CD14-positive monocyte (primary cell): ENCODE measurements at regions not wholly inside any gene's neighbourhood (a gene's known extent, or its start where the extent isn't known, plus 50 kb on each side); places are given as distances from the start of the nearest gene placed in this dataset.

Experiments used
- DNase-seq, 3 donors: peaks; one replicate each; pipeline ENCODE4 v3.0.0-alpha.2; 2011 to 2022
- H2AFZ ChIP-seq: 2 replicates; pipeline ENCODE4 v1.6.0; 2012; ENCODE audit warnings: mild to moderate bottlenecking, low read depth, low read length, inconsistent platforms; ENCODE audit not compliant: insufficient read depth, poor library complexity, severe bottlenecking
- H3K27ac ChIP-seq, 2 donors: 1 replicate in 1 of 2; 2 replicates in 1 of 2; pipeline ENCODE4 v1.5.1; 2012 to 2013; ENCODE audit warnings: low read length in 2 of 2, control low read depth in 1 of 2, inconsistent platforms in 1 of 2, low read depth in 1 of 2, mild to moderate bottlenecking in 1 of 2
- H3K27me3 ChIP-seq, 2 donors: one replicate each; pipeline versions ENCODE4 v1.6.0 to v1.6.1; 2011 to 2013; ENCODE audit warnings: low read length in 2 of 2; ENCODE audit not compliant: control insufficient read depth in 2 of 2, insufficient read depth in 2 of 2
- H3K36me3 ChIP-seq, 2 donors: replicated peaks in 1 of 2; 1 replicate in 1 of 2; 2 replicates in 1 of 2; pipeline versions ENCODE4 v1.5.1 to v1.6.1; 2012 to 2013; ENCODE audit warnings: low read length in 2 of 2, control low read depth in 1 of 2, inconsistent platforms in 1 of 2, mild to moderate bottlenecking in 1 of 2; ENCODE audit not compliant: insufficient read depth in 2 of 2, control insufficient read depth in 1 of 2
- H3K4me1 ChIP-seq, 2 donors: 1 replicate in 1 of 2; 2 replicates in 1 of 2; pipeline versions ENCODE4 v1.5.1 to v1.6.1; 2012 to 2013; ENCODE audit warnings: low read length in 2 of 2, control low read depth in 1 of 2, inconsistent platforms in 1 of 2, mild to moderate bottlenecking in 1 of 2, moderate library complexity in 1 of 2; ENCODE audit not compliant: insufficient read depth in 2 of 2, control insufficient read depth in 1 of 2
- H3K4me2 ChIP-seq: replicated peaks from 2 replicates; pipeline ENCODE3; 2012; ENCODE audit warnings: low read length, moderate library complexity, mild to moderate bottlenecking; ENCODE audit not compliant: poor library complexity, severe bottlenecking; ENCODE audit errors: extremely low read depth
- H3K4me3 ChIP-seq, 3 experiments: fragments of 200-600 bp in 1 of 3; sonication (generic) in 1 of 3; replicated peaks in 1 of 3; 1 replicate in 2 of 3; 2 replicates in 1 of 3; pipeline ENCODE4 v1.5.1; 2011 to 2013; ENCODE audit warnings: low read length in 3 of 3, mild to moderate bottlenecking in 3 of 3, control low read depth in 2 of 3, low read depth in 2 of 3, inconsistent platforms in 1 of 3, moderate library complexity in 1 of 3
- H3K79me2 ChIP-seq: 2 replicates; pipeline ENCODE4 v1.6.0; 2012; ENCODE audit warnings: mild to moderate bottlenecking, control low read depth, inconsistent platforms, low read length, moderate library complexity; ENCODE audit not compliant: insufficient read depth
- H3K9ac ChIP-seq: 2 replicates; pipeline ENCODE4 v1.6.0; 2017; ENCODE audit warnings: low read length, mild to moderate bottlenecking; ENCODE audit not compliant: insufficient read depth, poor library complexity, severe bottlenecking
- H3K9me3 ChIP-seq, 2 donors: replicated peaks in 1 of 2; 1 replicate in 1 of 2; 2 replicates in 1 of 2; pipeline versions ENCODE4 v1.5.1 to v1.6.1; 2012 to 2013; ENCODE audit warnings: low read length in 2 of 2, control low read depth in 1 of 2; ENCODE audit not compliant: control insufficient read depth in 1 of 2, insufficient read depth in 1 of 2
- H4K20me1 ChIP-seq: 2 replicates; pipeline ENCODE4 v1.6.0; 2012; ENCODE audit warnings: mild to moderate bottlenecking, low read length, control low read depth, moderate library complexity; ENCODE audit not compliant: insufficient read depth
- H3K27ac Mint-ChIP-seq, 7 donors: one replicate each; pipeline ENCODE4 v1.8.0; 2020; ENCODE audit warnings: mild to moderate bottlenecking in 7 of 7, mixed read lengths in 7 of 7, moderate library complexity in 6 of 7, inconsistent platforms in 2 of 7
- H3K27me3 Mint-ChIP-seq, 3 donors: one replicate each; pipeline ENCODE4 v1.8.0; 2021 to 2022; ENCODE audit warnings: low read depth in 3 of 3, mild to moderate bottlenecking in 3 of 3, mixed read lengths in 3 of 3, moderate library complexity in 3 of 3, inconsistent platforms in 1 of 3
- H3K36me3 Mint-ChIP-seq, 2 donors: one replicate each; pipeline ENCODE4 v1.8.0; 2020; ENCODE audit warnings: mixed read lengths in 2 of 2, inconsistent platforms in 1 of 2, mild to moderate bottlenecking in 1 of 2
- H3K4me1 Mint-ChIP-seq: one replicate; pipeline ENCODE4 v1.8.0; 2020; ENCODE audit warnings: mild to moderate bottlenecking, mixed read lengths
- H3K4me3 Mint-ChIP-seq, 2 donors: one replicate each; pipeline ENCODE4 v1.8.0; 2020; ENCODE audit warnings: mild to moderate bottlenecking in 2 of 2, mixed read lengths in 2 of 2, moderate library complexity in 1 of 2
- H3K9me3 Mint-ChIP-seq, 7 donors: one replicate each; pipeline ENCODE4 v1.8.0; 2020 to 2022; ENCODE audit warnings: mixed read lengths in 7 of 7, mild to moderate bottlenecking in 6 of 7, moderate library complexity in 6 of 7, inconsistent platforms in 2 of 7
- CTCF ChIP-seq: fragments of 200-600 bp; IDR thresholded peaks from one replicate; pipeline ENCODE4 v1.8.0; 2022; ENCODE audit warnings: antibody characterized with exemption, mild to moderate bottlenecking
- WGBS: methylation state at CpG from one replicate; pipeline ENCODE4 v1.1.5; 2013; ENCODE audit warnings: missing lambda C conversion rate; ENCODE audit not compliant: insufficient coverage; 5-methylcytosine and 5-hydroxymethylcytosine counted together
- intact Hi-C, 2 donors: fragments of 100-400 bp; cut with micrococcal nuclease; formaldehyde crosslinking; loops; one replicate each; pipeline versions ENCODE4 v1.15.0 to v1.15.1; 2023

DNA sequence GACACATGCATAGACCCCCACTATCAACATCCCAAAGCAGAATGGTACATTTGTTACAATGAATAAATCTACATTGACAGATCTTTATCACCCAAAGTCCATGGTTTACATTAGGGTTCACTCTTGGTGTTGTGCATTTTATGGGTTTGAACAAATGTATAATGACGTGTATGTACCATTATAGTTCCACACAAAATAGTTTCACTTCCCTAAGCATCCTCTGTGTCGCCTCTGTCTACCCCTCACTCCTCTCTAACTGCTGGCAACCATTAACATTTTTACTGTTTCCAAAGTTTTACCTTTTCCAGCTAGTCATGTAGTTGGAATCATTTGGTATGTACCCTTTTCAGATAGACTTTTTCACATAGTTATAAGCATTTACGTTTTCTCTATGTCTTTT lies 69.5 kb upstream of the LMO3 start:
- H2AFZ ChIP-seq: no peak overlapping the region
- no peak overlapping the region for H3K4me3 Mint-ChIP-seq
- no peaks in the 10 kb centered on the region for H3K4me1 ChIP-seq
- no peaks in the 10 kb centered on the region for H4K20me1 ChIP-seq
- intact Hi-C loops: no loop called here
- no peak overlapping the region for H3K27ac ChIP-seq
- no peak overlapping the region for H3K4me2 ChIP-seq
- no peak for TF ChIP-seq CTCF
- H3K79me2 ChIP-seq: no peaks in the 10 kb centered on the region
- WGBS: no CpG with 5 or more reads among the region's 3 CpGs
- no peaks in the 10 kb centered on the region for H3K27me3 Mint-ChIP-seq
- DNase-seq: no peak
- no peak overlapping the region for H3K4me3 ChIP-seq
- no peaks in the 10 kb centered on the region for H3K9me3 ChIP-seq
- H3K9ac ChIP-seq: no peak overlapping the region
- H3K27me3 ChIP-seq: no peaks in the 10 kb centered on the region
- H3K4me1 Mint-ChIP-seq: no peaks in the 10 kb centered on the region
- H3K36me3 ChIP-seq: no peaks in the 10 kb centered on the region
- H3K9me3 Mint-ChIP-seq: peaks cover 0 to 2% (median 1%) of the 10 kb centered on the region in 7 donors
- no peaks in the 10 kb centered on the region for H3K36me3 Mint-ChIP-seq
- no peak overlapping the region for H3K27ac Mint-ChIP-seq

GRCh38 chr12:16674885-16675284 lies 68.9 kb upstream of the LMO3 start:
- Histone ChIP-seq H3K9me3 (no peaks in the 10 kb centered on the region), H3K36me3 (no peaks in the 10 kb centered on the region), H2AFZ (no peak overlapping the region), H3K4me3 (no peak overlapping the region), H3K4me2 (no peak overlapping the region), H3K27me3 (no peaks in the 10 kb centered on the region), H4K20me1 (no peaks in the 10 kb centered on the region), H3K4me1 (no peaks in the 10 kb centered on the region), H3K27ac (no peak overlapping the region), H3K79me2 (no peaks in the 10 kb centered on the region), H3K9ac (no peak overlapping the region)
- TF ChIP-seq CTCF: no peak
- no peaks in the 10 kb centered on the region for H3K27me3 Mint-ChIP-seq
- peaks cover 0 to 2% (median 0%) of the 10 kb centered on the region in 7 donors for H3K9me3 Mint-ChIP-seq
- 20% methylated on average over 1 of the region's 2 CpGs for WGBS
- no peaks in the 10 kb centered on the region for H3K36me3 Mint-ChIP-seq
- intact Hi-C loops: no loop called here
- H3K27ac Mint-ChIP-seq: no peak overlapping the region
- DNase-seq: no peak
- no peaks in the 10 kb centered on the region for H3K4me1 Mint-ChIP-seq
- H3K4me3 Mint-ChIP-seq: no peak overlapping the region
